NK-92 (cell line): ENCODE measurements at regions not wholly inside any gene's neighbourhood (a gene's known extent, or its start where the extent isn't known, plus 50 kb on each side); places are given as distances from the start of the nearest gene placed in this dataset.
"Not testable (repeated sequence)": the region's sequence is repeated elsewhere in the genome, so short reads cannot be mapped to it uniquely, and the experiment has no call there.

Experiments used
- DNase-seq: peaks from one replicate; lab custom pipeline; 2025; ENCODE audit not compliant: unreplicated experiment; lab: John Stamatoyannopoulos, UW

DNA sequence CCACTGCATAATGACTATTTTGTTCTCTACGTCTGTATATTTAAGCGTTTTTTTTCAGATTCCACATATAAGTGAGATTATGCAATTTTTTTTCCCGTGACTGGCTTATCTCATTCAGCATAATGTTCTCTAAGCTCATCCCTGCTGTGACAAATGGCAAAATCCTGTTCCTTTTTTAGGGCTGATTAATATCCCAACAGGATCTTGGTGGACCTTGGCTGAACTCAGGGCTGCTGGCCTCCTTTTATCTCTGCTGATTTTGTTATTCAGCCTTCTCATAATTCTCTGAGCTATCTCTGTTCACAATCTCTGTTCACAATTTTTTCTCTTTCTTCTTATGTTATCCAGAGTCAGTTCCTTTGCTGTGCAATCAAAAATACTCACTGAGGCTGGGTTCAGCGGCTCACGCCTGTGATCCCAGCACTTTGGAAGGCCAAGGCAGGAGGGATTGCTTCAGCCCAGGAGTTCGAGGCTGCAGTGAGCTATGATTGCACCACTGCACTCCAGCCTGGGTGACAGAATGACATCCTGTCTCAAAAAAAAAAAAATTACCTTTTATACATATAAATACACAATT is 1035.9 kb upstream of the AUTS2 start:
- DNase-seq = no peak

DNA sequence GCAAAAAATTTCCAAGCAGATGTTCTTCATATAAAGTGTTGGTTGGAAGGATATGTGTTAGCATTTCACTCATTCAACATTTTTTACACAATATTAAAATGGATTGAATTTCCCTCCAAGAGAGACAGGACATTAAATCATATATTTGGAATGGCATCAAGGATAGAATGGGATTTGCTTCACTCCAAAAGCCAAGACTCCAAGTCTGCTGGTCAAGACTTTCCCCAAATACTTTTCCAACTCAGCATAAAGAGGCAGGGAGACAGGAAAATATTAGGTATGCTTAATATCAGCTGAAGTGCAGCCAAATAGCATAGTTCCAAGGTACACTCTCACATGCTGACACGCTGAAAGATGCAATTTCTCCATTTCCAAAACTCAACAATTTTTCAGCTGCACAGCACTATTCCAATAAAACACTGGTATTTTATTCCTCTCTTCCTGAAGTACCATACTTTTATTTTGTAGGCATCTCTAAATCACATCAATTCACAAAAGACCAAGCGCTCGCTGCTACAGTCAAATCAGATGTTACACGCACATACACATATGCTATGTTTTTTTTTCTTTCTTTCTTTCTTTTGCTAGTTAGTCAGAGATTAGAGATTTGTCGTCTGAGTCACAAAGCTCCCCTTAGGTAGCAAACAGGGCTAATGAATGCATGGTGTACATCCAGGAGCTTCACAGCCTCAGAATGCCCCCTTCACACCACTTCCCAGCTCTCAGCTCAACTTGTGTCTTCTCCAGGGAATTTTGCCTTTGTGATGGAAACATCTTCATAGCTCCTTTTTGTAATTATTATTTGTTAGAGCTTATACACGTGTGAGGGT is 1033.8 kb upstream of the AUTS2 start:
- no peak for DNase-seq

DNA sequence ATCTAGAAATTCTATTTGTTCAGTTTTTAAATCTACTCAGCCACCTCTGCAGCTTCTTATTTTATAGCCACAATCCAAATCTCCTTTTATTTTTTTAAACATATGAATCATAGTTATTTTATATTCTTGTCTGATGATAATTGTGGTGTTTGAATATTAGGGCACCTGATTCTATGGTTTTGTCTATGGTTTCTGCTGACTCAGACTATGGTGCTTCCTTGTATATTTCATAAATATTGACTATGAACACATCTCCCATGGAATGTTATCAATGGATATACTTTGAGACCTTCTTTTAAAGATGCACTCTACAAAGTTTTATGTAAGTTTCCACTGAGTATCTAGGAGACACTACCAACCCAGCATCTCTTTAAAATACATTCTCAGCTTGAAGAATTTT is 1027.0 kb upstream of the AUTS2 start:
- DNase-seq = no peak

DNA sequence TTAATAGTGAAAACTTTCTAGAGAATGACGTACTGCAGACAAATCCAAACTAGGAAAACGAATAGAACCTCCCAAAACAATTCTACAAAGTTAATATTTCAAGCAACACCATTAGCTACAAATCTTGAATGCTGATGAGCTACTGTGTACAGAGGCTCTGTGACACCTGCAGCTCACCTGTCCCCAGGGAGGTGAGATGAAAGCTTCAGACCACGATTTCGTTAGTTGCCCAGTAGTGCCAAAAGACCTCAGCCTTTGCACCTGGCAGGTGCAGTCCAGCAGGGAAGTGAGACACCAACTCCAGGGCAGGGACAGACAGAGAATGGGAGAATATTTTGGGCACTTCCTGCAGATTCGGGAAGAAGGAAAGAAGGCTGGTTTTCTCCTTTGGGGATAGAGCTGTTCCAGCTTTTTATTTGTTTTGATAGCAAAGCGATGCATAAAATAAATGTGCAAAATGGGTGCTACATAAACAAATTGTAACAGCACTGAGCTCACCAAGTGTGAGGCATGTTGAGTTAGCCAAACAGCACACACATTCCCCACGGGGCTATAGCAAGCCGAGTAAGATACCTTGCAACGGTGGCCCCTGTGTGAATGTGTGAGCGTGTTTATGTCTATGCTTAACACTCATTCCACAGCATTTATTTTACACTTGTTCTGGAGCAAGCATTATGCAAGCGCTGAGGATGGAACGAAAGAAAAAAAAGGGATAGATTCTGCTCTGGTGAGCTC is 1024.8 kb upstream of the AUTS2 start:
- DNase-seq = no peak

DNA sequence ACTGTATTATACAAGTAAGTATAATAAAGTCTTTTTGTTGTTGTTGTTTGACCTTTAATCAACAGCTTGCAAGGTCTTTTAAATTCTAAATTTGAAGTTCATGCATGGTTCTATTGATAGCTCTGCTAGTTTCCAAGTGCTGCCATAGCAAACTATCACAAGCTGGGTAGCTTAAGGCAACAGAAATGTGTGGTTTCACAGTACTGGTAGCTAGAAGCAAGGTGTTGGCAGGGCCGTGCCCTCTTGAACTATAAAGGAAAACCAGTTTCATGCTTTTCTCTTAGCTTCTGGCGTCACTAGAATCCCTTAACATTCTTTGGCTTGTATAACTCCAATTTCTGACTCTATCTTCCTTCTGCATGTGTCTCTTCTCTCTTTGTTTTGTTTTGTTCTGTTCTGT is 1021.9 kb upstream of the AUTS2 start:
- DNase-seq = no peak

DNA sequence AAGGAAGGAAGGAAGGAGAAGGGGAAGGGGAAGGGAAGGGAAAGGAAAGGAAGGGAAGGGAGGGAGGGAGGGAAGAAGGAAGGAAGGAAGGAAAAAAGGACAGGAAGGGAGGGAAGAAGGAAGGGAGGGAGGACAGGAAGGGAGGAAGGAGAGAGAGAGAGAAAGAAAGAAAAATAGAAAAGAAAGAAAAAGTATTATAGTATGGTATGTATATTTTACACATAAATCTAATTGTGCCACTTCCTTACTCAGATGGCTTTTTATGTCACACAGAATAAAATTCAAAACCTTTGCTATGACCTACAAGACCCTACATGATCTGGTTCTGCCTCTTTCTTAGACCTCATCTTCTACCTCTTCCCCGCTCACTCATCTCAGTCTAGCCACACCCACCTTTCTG is 1016.9 kb upstream of the AUTS2 start:
- DNase-seq = no peak

DNA sequence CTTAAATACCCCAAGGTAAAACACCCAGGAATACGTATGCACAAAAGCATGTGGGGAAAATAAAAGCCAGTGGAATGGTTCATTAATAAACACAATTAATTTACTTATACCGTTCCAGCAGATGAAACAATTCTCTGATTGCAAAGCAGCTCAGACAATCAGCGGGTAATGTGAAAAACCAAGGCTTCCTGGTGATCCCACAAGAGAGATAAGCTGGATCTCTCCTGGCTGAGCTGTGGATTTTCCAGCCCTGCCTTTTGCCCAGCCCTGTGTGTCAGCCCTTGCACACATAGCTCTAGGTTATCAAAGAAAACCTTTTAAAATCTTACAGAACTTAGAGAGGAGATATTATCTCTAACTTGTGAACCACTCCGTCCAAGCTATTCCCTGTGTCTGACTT is 1010.7 kb upstream of the AUTS2 start:
- DNase-seq = no peak

DNA sequence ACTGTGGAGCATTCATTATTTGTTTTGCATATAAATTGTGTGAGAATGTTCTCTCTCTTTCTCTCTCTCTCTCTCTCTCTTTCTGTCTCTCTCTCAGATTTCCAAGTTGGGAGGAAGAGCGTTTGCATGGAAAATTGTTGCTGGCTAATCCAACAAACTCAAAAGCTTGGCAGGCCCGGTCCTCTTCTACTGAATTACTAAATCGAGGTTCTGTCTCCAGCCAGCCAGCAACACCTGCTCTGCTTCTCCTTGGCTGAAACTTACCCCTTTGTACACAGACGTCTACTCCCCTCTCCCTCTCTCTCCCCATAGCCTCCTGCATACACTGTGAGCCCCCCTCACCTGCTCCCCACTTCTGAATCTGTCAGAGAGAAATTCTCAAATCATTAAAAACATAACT is 996.4 kb upstream of the AUTS2 start:
- DNase-seq = no peak

DNA sequence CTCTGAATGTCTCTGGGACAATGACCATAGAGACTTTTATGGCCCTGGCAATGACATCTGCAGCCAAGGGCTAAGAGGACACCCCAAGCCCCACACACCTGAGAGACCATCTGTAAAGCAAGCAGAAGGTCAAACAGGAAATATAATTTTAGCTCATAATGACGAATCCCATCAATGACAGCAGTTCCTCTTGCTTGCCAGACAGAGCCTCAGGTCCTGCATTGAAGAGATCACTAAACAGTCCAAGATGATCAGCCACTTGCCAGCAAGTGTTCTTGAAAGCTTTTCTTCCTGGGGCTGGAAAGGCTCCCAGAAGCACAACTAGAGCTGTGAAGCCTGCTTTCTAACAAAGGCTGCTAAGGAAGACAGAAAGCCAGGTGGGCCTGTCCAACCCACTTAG is 993.7 kb upstream of the AUTS2 start:
- no peak for DNase-seq

DNA sequence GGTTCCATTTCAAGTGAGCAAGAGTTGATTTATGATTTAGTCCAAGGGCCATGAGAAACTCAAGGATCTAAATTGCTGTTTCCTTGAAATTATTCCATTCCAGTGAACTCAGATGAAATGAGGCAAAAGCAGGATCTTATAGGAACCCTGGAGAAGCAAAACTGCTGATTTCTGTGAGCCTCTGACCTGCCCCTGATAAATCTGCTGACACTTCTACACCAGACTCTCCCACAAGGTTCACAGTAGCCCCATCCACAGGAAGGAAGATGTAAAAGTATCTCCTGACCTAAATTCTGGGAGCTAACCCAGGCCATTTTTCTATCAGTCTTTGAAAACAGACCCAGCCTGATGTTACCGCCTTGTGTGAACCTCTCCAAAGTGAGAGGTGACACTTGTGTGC is 987.6 kb upstream of the AUTS2 start:
- DNase-seq = no peak

DNA sequence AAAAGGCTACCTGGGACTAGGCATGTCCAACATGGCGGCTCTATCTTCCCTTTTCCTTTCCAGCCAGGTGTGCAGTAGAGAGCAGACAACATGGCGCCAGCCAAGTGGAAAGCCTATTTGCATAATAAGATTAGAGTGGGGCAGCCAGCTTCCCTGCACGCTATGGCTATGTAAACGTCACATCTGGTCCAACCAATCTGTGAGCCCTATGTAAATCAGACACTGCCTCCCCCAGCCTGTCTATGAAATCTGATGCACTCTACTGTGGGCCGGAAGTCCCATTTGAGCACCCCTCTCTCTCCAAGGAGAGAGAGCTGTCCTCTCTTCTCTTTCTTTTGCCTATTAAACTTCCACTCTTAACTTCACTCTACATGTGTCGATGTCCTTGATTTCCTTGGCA is 984.9 kb upstream of the AUTS2 start:
- DNase-seq = no peak

DNA sequence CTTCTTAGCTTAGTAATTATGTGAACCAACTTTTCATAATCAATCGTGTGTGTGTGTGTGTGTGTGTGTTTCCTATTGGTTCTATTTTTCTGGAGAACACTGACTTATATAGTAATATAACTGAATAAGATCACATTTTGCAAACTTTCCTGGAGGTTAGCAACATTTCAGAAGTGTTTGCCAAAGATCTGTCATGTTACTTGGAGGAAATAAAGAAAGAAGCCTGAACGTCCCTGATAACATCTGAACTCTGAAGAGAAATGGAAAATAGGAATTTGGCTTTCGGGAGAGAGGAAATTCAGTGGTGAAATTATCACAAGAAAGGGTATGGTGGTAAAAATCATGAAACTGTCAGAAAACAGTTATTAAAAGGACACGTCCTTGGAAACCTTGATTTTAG is 984.4 kb upstream of the AUTS2 start:
- no peak for DNase-seq

DNA sequence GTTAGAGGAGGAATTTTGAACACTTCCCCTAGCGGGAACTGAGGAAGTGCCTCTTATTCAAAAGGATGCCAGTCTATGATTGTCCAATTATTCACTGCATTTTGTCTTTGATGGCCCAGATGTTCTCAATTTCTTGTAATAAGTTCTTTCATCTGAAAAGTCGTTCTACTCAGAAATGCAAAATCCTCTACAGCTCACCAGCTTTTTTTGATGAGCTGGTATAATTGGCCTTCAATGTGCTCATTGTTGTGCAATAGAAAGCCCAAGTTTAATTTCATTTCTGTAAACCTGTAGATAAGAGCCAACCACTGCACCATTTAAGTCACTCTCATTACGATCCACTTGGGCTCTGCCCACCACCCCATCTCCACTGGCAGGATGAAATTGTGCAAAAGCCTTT is 978.7 kb upstream of the AUTS2 start:
- DNase-seq = no peak

DNA sequence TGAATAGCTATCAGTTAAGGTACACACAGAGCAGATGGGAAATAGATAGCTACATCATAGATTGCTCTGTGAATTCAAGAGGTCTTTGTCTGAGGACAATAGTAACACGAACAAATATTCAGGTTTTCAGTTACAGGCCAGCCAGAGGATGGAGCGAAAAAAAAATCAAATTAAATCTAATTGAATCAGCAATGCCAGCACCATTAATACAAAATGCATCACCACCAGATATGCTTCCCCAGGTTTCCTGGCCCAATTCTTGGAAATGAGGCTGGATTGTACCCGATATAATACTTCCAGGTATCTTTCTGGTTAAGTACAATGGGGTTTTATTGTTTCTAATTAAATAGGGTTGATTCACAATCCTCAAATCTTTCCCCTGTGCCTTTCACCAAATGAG is 975.8 kb upstream of the AUTS2 start:
- no peak for DNase-seq

DNA sequence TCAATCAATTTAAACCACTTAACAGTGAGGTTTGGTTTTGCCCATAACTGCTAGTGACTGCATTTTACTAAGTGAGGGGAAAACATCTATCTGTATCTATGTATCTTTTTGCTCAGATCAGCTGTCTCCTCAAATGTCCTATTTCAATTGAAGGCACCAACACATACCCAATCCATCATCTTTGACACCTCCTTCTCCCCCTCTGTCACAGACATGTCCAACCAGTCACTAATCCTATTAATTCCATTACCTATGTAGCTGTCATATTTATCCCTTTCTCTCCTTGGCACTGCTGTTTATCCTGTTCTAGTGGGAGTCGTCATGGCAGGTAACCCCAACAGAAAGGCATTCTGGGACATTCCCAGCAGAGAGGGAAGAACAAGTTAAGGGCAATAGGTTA is 975.2 kb upstream of the AUTS2 start:
- no peak for DNase-seq

DNA sequence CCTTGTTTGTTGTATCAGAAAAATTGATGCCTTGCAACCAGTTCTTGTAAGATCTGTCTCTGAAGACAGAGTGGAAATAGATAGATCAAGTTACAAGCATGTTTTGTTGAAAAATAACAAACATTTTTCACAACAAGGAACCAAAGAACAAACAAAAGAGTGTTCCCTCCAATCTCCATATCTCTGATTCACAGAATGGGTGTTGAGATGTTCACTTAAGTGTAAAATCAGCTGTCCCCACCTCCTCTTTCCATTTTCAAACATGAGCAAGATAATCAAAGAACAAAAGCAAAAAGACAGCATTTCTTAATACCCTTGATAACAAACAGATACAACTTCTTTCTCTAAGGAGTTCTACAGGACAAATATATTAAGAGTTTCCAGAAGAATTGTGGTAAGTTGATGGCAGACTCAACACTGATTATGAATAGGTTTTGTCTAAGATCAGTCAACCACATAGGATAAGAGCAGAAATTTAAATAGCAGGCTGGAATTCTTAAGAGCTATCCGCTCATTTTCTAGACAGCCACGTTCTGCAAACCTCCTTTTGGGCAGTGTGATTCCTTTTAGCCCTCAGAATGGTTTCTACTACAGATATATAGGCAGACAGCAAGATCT is 970.9 kb upstream of the AUTS2 start:
- DNase-seq = no peak

DNA sequence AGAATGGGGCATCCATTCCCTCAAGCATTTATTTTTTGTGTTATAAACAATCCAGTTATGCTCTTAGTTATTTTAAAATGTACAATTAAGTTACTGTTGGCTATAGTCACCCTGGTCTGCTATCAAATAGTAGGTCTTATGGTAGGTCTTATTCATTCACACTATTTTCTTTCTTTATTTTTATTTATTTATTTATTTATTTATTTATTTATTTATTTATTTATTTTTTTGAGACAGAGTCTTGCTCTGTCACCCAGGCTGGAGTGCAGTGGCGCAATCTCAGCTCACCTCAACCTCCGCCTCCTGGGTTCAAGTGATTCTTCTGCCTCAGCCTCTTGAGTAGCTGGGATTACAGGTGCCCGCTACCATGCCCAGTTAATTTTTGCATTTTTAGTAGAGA is 967.4 kb upstream of the AUTS2 start:
- not testable (repeated sequence) for DNase-seq

DNA sequence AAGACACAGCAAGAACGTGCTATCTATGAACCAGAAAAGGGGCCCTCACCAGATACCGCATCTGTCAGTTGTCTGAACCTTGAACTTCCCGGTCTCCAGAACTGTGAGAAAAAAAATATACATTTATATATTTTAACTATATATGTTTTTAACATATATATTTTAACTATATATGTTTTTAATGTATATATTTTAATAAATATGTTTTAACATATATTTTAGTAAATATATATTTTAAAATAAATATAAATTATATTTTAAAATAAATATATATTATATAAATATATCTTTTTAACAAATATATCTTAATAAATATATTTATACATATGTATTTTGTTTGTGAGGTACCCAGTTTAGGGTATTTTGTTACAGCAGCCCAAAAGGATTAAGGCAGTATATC is 958.2 kb upstream of the AUTS2 start:
- DNase-seq = no peak

DNA sequence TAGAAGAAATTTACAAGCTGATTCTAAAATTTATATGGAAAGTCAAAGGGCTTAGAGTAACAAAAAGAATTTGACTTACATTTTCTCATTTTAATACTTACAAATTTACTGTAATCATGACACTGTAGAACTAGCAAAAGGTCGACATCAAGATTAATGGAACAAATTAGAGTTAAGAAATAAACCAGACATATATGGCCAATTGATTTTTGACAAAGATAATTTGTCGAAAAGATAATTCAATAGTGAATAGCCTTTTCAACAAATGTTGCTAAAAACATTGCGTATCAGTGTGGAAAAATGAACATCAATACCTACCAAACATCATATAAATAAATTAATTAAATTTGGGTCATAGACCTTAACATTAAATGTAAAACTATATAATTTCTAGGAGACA is 955.5 kb upstream of the AUTS2 start:
- no peak for DNase-seq

DNA sequence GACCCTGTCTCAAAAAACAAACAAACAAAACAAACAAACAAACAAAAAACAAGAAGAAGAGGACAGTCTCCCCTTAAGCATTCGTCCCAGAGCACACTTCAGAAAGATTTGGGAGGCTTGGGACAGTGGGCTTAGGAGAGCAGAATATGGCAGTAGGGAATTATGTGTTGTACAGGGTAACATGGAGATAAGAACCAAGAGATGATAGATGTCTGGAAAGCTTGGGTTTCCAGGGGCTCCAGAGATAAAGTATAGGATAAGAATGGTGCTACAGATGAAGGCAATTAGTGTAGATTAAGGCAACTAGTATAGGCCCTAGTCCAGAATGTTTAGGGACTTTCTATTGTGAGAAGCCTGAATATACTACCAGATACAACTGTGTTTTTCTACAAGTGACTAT is 934.9 kb upstream of the AUTS2 start:
- DNase-seq = no peak

DNA sequence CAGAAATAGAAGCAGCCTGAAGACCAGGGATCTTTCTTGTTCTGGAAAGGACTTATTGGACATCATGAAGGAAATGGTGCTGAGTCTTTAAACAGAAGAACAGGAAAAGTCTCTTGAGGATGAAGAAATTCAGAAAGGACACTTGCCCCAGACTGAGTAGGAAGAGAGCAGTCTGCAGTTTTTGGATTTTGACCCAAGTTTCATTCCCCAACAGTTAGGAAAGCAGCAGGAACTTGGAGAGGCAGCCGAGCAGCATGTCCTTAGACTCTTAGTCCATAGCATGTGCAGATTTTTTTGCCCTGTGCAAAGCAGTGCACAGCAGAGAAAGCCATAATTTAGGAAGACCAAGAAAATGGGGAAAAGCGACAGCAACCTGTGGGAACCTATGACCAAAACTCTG is 927.2 kb upstream of the AUTS2 start:
- no peak for DNase-seq

DNA sequence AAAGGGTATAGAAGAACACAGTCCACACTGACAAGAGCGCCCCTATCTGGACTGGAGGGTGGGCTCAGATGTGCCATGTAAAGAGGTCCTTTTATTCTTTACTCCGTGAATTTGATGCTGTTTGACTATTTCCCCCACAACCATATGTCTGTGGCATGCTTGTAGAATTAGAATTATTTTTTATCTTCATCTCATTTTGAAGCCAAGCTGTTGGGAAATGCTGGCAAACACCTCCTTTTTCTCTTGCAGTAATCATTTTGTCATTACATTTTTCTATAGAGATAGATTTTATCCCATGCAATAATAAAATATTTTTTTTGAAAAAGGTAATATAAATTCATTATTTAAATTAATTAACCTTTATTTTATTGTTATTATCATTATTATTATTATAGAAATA is 926.6 kb upstream of the AUTS2 start:
- no peak for DNase-seq
